GM21390 (cell line): ENCODE measurements at regions not wholly inside any gene's neighbourhood (a gene's known extent, or its start where the extent isn't known, plus 50 kb on each side); places are given as distances from the start of the nearest gene placed in this dataset.
"Not testable (repeated sequence)": the region's sequence is repeated elsewhere in the genome, so short reads cannot be mapped to it uniquely, and the experiment has no call there.

ENCODE experiments used
- ATAC-seq: cut with Tn5 transposase; IDR thresholded peaks from one replicate; pipeline ENCODE4 v1.9.1; 2021; ENCODE audit not compliant: unreplicated experiment

DNA sequence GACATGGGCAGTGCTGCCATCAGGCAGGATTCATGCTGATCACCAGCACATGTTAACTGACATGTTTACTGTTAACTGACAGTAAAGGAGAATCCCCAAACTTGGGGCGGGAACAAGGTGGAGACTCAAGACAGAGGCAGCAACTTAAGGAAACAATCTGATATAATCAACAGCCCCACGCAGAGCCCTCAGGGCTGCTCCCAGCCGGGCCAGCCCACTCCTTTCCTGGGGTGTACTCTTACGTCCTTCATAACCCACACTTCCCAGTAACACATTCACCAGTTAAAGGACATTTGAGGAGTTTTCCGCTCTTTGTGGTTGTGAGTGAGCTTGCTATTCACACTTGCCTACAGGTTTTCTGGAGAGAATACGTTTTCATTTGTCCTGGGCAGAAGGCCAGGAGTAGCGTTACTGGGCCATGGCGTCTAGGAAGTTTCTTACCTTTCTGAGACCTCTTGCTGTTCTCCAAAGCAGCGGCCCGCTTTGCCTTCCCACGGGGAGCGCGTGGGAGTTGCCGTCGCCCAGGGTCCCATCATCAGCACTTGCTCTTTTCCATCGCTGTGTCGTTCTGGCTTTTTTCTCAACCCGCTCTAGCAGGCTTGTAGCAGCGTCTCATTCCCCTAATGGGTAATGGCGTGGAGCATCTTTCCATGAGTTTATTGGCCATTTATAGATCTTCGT is 56.4 kb downstream of the FOXF2 start:
- no peak for ATAC-seq

DNA sequence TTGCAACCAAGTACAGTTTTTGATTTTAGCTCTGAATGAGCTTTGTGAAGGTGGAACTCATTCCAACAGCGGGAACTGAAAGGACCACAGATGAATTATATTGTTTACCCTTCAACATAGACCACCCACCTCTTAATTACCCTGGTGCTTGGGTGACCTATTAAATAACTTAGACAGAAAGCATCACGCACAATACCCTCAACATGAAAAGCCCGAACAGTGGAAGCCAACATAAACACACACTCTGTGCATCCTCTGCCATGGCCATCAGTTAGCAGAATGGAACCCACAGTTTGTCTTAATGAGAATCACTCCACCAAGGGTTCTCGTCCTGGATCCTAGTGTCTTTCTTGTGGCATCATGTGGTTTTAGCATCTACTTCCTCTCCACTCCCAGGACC is 60.5 kb downstream of the FOXF2 start:
- ATAC-seq, result no peak

DNA sequence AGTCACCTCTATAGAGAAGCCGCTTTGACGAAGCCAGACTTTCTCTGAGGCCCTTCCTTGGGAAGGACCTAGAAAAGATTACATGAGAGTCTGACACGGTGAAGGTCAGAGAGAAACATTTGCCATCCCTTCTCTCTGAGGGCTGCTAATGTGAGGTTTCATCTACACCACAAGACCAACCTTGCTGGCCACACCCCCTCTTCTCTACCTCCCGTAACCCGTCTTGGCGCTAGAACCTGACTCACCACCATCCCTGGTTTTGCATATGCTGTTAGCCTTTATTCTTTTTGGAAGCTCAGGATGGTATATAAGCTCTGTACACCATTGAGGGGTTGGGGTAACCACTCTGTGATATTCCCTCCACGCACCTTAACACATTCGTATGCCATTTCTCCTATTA is 63.6 kb downstream of the FOXF2 start:
- no peak for ATAC-seq

DNA sequence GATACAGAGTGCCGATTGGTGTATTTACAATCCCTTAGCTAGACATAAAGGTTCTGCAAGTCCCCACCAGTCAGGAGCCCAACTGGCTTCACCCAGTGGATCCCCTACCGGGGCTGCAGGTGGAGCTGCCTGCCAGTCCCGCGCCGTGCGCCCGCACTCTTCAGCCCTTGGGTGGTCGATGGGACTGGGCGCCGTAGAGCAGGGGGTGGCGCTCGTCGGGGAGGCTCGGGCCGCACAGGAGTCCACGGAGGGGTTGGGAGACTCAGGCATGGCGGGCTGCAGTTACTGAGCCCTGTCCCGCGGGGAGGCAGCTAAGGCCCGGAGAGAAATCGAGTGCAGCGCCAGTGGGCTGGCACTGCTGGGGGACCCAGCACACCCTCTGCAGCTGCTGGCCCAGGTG is 67.4 kb downstream of the FOXF2 start:
- ATAC-seq, result not testable (repeated sequence)

DNA sequence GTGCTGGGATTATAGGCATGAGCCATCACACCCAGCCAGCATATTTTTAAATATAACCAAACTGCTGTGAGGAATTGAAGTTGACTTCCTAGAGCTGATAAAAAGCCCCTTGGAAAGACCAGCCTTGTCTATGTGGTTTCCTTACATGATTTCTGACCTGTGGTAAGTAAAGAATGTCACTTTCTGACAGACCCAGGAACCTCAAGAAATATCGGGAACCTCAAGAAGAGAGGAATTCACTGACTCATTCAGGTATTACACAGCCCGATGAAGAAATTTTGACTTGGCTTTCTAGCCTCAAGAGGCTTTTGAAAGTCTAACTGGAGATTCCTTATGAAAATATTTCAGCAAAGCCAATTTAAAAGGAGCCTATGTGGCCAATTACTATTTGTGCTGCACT is 71.8 kb downstream of the FOXF2 start:
- no peak for ATAC-seq

DNA sequence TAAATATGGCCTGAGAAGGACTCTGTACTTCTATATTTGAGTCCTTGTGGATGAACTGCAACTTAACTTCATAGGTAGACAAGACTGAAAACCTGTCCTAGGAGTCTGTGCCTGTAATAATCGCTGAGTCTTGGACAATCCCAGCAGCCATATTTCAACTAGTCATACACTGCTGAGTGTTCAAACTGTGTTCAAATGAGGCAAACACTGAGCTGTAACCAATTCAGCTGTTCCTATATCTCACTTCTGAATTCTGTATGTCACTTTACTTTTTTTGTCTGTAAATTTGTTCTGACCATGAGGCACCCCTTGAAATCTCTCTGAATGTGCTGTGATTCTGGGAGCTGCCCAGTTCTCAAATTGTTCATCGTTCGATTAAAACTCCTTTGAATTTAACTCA is 72.4 kb downstream of the FOXF2 start:
- no peak for ATAC-seq

DNA sequence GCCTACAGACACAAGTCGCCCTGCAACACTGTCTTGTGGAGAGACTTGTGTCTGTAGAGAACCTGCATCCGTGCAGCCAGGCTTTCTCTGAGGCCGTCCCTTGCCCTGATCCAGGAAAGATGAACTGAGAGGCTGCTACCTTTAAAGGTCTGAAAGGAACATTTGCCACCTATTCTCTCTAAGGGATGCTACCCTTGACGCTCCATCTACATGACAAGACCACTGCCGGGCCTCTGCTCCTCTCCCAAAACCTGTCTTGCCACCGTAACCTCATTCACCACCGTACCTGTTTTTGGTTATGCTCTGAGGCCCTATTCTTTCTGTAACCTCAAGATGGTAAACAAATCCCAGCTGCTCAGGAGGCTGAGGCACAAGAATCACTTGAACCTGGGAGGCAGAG is 73.9 kb downstream of the FOXF2 start:
- ATAC-seq, result no peak

DNA sequence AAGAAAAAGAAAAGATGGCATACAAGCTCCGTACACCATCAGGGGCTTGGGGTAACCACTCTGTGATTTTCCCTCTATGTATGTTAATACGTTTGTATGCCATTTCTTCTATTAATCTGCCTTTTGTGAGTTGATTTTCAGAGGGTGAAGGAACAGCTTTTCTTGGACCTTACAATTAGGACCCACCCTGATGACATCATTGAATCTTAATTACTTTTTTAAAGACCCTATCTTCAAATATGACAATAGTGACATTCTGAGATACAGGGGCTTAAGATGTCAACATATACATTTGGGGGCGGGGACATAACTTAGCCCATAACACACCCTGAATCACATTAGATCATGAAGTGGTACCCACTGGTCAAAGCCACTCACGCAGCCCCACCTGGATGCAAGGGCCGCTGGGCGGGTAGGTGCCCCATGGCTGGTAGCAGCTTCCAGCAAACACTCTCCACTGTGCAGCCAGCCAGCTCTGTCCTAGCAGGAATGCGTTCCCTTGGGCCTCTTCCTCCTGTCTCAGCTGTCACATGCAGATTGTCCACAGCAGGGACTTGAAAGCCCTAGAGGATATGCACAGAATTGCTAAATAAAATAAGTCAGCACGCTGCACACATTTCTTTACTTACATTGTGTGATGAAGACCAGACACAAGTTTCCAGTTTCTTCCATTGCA is 74.5 kb downstream of the FOXF2 start:
- no peak for ATAC-seq

DNA sequence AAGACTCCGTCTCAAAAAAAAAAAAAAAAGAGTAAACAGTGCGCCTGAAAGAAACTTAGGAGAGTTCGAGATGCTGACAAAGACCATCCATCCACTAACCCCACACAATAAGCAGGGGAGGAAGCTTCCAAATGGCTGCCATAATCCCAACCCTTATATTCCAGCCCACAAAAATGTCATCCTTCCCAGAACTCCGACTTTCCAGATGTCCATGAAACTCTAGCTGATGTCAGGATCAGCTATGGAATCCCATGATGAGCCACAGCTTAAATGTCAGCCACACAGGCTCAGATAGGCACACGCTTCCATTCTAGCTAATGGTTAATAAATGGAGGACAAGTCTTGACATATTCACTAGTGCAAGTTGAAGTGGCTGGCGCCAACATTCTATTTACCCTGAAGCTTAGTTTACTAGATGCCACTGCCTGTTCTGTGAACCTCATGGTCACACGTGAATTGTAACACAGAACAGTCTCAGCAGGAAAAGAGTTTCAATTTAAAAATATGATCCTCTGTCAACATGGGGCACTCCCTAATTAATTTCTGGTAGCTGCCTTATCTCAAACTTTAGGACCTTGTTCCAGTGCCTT is 75.5 kb downstream of the FOXF2 start:
- ATAC-seq, result no peak

DNA sequence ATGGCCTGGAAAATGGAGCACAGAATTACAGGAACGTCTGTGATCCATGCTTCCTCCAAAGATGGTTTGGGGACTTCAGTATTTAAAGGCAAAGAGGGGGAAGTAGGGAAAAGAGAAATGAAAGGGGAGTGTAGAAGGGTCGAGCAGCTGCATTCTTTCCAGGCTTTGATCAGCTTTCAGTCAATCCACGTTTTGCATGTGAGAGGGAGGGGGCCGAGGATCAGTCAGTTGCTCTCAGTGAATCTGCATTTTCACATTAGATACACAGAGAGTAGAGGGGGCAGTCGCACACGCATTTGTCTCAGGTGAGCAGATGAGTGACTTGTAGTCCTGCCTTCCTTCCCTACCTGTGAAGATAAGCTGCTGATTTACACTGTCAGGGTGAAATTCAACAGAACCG is 78.8 kb downstream of the FOXF2 start:
- ATAC-seq, result no peak

DNA sequence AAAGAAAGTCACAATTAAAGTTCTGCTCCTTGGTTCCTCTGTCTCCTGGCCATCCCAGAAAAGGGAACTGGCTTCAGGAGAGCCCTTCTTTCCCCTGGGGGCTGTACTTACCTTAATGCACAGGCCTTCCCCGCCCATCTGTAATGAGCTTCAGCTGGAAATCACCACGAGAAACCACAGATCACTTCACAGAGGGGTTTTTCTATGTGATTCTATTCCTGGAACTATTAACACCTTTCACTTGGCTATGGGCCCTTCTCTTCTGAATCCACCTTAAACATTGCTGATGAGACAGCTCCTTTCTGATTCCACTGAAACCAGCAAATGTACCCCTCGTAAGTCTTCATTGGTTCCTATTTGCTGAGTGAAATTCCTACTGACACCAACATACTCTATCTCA is 80.7 kb downstream of the FOXF2 start:
- peak; percentile 51 for ATAC-seq

DNA sequence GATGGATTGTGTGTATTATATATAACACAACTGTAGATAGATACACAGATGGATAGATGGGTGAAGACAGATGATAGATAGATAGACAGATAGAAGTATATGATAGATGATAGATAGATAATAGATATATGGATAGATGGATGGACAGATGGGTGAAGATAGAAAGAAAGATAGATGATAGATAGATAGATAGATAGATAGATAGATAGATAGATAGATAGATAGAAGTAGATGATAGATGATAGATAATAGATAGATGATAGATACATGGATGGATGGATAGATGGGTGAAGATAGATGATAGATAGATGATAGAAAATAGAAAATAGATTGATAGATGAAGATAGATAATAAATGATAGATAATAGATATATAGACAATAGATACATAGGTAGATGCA is 83.3 kb downstream of the FOXF2 start:
- ATAC-seq, result no peak

DNA sequence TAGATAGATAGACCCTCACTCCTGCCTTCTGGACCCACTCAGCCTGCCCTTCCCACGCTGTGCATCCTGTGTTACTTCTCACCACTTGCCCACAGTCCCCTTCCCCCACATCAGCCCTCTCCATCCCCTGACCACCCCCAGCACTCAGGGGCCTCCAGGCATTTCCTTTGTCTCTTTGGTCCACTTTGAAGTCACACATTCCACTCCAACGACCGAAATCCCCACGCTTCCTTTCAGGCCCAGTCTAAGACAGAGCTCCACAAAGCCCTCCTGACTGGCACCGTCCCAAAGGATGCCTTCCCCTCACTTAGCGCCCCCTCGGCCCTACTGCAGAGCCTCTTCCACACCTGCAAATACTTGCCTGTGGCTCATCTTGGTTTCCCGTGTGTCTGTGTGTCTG is 83.8 kb downstream of the FOXF2 start:
- no peak for ATAC-seq

DNA sequence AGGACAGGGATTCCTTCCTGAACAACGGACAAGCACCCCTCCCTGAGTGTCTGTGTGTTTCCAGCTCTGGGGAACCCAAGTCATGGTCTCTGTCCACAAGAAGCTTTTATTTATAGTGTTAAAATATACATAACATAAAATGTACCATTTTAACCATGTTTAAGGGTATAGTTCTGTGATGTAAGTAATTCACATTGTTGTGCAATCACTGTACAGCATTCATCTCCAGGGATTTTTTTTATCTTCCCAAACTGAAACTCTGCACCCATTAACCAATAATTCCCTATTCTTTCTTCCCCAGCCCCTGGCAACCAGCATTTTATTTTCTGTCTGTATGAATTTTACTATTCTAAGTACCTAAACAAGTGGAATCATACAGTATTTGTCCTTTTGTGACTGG is 84.2 kb downstream of the FOXF2 start:
- no peak for ATAC-seq

DNA sequence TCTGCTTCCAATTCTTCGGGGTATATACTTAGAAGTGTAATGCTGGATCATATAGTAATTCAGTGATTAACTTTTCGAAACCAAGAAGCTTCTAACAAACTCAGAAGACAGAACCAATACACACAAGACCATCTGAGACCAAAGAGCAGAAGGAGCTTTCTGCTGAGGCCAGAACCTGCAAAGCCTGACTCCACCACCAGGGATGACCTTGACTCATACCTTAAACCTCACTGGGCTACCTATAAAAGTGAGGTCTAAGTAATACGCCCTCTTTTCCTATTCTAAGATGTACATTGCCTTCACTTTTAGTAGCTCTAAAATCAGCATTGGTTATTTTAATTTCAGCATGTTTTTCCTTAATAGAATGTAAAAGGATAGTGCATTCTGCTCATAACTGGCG is 84.8 kb downstream of the FOXF2 start:
- no peak for ATAC-seq

DNA sequence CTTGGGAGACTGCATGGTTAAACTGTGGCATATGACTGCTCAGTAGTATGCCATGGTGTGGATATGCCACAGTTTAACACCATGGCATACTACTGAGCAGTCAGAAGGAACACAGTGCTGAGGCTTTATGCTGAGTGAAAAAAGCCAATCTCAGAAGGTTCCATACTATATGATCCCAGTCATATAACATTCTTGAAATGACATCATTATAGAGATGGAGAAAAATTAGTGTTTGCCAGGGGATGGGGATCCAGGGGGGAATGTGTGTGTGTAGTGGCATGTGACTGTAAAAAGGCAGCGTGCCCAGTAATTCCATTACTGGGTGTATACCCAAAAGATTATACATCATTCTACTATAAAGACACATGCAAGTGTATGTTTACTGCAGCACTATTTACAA is 85.8 kb downstream of the FOXF2 start:
- no peak for ATAC-seq

DNA sequence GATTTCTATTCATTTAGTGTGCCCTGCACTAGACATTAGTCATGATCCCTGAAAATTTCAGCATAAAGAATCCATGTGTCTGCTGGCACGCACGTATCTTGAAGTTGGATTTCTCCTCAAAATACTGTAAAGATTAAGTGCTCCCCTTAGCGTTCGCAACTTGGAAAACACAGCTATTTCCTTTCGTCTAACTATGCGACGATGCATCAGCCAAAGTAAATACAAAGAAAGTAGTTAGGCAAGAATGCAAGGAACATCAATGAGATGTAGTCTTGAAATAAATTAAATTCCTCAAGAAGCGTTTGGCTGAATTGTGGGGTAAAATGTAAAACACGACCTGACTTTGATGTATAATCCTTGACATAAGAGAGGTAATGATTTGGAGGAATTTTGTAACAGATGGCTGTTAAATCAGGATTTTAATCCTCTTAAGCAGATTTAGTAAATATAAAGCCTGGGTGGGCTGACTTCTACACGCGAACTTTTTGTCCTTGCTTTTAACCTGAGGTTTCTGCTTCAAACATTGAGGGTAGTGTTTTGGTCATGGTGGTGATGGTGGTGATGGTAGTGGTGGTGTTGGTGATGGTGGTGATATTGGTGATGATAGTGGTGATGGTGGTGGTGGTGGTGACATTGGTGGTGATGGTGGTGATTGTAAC is 88.2 kb downstream of the FOXF2 start:
- no peak for ATAC-seq

DNA sequence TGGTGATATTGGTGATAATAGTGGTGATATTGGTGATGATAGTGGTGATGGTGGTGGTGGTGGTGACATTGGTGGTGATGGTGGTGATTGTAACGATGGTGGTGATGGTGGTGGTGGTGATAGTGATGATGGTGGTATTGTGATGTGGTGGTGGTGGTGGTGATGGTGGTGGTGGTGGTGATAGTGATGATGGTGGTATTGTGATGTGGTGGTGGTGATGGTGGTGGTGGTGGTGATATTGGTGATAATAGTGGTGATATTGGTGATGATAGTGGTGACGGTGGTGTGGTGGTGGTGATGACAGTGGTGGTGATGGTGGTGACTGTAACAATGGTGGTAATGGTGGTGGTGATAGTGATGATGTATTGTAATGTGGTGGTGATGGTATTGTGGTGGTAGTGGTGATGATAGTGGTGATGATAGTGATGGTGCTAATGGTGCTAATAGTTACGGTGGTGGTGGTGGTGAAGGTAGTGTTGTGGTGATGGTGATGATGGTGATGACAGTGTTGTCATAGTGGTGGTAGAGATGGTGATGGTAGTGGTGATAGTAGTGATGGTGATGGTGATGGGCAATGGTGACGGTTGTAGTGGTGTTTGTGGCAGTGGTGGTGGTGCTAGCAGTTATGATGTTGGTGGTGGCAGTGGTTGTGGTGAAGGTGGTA is 88.9 kb downstream of the FOXF2 start:
- ATAC-seq, result not testable (repeated sequence)

DNA sequence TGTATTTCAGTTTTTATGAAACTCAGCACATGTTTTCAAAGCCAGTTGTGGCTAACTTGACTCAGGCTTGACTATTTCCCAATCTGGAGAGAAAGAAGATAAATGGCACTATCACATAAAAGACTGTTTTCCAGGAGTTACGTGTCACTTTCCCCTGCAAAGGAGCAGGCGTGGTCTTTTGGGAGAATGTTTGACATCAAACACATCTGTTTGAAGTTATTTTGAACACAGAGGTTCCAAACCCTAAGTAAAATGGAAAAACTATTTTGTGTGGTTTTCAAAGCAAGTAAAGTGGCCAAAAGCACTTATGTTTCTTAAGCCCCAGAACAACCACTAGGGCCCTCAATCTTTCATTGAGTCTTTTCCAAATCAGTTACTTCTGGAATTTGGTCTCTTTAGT is 89.7 kb downstream of the FOXF2 start:
- no peak for ATAC-seq

DNA sequence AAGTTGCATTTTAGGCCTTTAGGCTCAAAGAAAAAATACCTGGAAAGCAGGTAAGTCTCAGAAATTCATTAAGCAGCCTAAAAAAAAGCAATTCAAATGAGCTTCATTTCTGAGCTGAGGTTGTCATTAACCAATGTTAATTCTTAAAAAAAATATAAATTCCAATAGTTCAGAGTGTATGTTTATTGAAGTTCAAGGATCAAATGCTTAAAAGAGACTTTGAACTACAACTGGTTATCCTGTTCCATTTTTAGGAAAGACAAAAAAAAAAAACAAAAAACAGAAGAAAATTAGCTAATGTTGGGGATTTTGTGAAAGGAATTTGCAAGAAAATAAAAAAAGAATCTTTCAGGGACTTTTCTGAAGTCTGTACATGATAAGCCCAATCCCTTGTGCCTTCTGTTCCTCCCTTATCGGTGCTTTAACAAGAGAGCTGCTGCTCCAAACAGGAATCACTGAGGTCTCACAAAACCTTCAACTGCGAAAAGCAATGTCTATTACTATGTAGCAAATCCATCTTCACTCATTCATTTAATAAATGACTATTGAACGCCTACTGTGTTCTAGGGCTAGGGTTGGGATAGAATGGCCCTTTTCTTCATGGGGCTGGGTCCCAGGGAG is 90.3 kb downstream of the FOXF2 start:
- no peak for ATAC-seq

DNA sequence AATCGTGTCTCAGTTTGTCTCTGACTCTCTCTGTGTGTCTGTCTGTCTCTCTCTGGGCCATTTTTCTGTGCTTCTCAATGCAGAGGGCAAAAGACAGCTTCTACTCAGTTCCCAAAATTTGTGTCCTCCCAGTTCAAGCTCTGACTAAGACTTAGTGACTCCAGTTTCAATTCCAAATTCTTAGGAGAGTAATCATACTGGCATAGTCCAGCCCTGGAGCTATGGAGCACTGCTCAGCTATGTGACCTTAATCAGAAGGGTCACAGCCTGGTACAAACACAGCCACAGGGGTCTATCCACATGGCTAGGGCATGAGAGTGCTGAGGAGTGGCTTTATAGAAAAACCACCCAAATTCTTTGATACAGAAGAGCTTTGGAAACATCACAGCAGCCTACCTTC is 91.9 kb downstream of the FOXF2 start:
- no peak for ATAC-seq
